ENCODE measurements at regions not wholly inside any gene's neighbourhood (a gene's known extent, or its start where the extent isn't known, plus 50 kb on each side); places are given as distances from the start of the nearest gene placed in this dataset.

DNA sequence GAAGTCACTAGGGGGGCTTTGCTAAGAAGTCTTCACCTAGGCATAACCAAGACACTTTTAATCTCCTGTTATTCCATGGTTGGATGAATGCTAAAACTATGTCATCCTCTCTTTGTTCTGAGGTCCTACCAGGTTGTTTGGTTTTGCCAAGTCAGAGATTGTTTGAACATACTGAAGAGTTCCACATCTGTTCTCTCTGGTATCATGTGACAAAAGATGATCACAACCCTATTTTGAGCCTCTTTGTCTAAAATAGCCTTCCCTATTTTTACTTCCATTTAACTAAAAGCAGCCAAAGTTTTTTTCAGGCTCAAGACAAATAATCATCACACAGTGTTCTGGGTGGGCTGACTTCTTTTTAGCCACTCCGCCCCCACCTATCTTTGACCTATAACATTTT, 218.4 kb upstream of the LMCD1 start:
- TF ChIP-seq, protein P1, sequence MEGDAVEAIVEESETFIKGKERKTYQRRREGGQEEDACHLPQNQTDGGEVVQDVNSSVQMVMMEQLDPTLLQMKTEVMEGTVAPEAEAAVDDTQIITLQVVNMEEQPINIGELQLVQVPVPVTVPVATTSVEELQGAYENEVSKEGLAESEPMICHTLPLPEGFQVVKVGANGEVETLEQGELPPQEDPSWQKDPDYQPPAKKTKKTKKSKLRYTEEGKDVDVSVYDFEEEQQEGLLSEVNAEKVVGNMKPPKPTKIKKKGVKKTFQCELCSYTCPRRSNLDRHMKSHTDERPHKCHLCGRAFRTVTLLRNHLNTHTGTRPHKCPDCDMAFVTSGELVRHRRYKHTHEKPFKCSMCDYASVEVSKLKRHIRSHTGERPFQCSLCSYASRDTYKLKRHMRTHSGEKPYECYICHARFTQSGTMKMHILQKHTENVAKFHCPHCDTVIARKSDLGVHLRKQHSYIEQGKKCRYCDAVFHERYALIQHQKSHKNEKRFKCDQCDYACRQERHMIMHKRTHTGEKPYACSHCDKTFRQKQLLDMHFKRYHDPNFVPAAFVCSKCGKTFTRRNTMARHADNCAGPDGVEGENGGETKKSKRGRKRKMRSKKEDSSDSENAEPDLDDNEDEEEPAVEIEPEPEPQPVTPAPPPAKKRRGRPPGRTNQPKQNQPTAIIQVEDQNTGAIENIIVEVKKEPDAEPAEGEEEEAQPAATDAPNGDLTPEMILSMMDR (IDR thresholded peaks at IDR 0.05): no peak
- H3K4me3 ChIP-seq: no peak overlapping the region
- no peak overlapping the region for H3K27ac ChIP-seq
- DNase-seq (ENCODE audit: low spot score): no peak

DNA sequence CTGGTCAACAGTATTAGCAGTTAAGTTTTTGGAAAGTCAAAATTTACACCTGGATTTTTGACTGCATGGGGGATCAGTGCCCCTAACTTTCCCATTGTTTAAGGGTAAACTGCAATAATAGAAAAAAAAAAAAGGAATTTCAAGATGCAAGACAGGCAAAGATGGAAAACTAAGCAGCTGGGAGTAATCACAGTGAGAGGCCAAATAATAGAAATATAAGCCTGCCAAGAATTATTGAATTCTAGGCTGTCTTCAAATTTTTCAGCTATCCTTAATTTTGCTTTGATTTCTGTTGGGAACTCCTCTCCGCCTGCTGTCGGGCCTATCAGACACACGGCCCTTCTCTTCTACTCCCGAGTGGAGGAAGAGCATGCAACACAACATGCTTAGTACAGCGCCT, 215.5 kb upstream of the LMCD1 start:
- no peak for DNase-seq (ENCODE audit: low spot score)
- no peak overlapping the region for H3K4me3 ChIP-seq
- TF ChIP-seq, protein P1 (IDR thresholded peaks at IDR 0.05): no peak

DNA sequence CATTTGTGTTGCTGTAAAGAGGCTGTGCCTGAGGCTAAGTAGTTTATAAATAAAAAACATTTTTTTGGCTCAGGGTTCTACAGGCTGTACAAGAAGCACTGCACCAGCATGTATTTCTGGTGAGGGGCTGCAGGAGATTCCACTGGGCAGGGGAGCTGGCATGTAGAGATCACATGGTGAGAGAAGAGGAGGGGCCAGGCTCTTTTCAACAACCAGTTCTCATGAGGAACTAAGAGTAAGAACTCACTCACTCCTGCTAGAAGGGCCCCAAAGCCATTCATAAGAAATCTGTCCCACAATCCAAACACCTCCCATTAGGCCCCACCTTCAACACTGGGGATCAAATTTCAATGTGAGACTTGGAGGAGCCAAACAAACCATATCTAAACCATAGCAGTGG, 214.9 kb upstream of the LMCD1 start:
- TF ChIP-seq, protein P1 (IDR thresholded peaks at IDR 0.05): no peak
- Histone ChIP-seq H3K4me3 (no peak overlapping the region), H3K27ac (no peak overlapping the region)
- no peak for DNase-seq (ENCODE audit: low spot score)

More for the DNA sequence above, 215.5 kb upstream of the LMCD1 start:
- no peak overlapping the region for H3K27ac ChIP-seq

DNA sequence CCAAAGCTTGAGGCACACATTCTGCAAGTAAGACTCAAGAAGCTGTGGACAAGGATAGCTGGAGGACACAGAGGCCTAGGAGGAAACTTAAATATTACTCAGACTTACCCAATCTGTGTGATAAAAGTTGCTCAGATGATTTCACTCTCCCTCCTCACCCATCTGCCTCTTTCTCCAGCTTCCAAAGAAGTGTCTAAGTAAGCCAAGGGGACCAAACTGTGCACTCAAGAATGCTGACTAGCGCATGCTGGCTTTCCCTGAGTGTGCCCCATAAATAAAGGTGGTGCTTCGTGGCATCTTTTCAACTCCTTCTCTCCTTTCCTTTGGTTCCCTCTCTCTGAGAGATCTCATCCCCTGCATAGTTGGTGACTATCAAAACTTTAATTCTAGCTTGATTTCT, 211.0 kb upstream of the LMCD1 start:
- Histone ChIP-seq H3K27ac (no peak overlapping the region), H3K4me3 (no peak overlapping the region)
- TF ChIP-seq, protein P1 (IDR thresholded peaks at IDR 0.05): no peak
- no peak for DNase-seq (ENCODE audit: low spot score)

DNA sequence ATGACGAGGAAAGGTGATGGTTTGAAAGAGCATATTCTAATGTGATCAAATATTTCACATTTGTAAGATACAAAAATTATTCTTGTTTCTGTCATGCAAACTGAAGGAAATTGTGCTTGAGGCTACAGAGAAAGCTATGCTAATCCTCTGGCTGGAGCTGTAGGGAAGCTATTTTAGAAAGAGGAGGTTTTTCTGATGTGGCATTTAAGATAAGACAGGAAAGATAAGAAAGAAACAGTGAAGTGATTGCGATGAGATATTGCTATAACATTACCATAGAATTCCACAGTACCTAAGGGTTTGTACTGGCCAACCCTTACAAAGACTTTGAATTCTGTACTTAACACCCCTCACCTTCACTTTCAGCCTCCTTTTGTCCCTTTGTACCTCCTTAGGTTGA, 205.2 kb upstream of the LMCD1 start:
- TF ChIP-seq, protein P1 (IDR thresholded peaks at IDR 0.05): no peak
- DNase-seq (ENCODE audit: low spot score): no peak
- Histone ChIP-seq H3K27ac (no peak overlapping the region), H3K4me3 (no peak overlapping the region)

DNA sequence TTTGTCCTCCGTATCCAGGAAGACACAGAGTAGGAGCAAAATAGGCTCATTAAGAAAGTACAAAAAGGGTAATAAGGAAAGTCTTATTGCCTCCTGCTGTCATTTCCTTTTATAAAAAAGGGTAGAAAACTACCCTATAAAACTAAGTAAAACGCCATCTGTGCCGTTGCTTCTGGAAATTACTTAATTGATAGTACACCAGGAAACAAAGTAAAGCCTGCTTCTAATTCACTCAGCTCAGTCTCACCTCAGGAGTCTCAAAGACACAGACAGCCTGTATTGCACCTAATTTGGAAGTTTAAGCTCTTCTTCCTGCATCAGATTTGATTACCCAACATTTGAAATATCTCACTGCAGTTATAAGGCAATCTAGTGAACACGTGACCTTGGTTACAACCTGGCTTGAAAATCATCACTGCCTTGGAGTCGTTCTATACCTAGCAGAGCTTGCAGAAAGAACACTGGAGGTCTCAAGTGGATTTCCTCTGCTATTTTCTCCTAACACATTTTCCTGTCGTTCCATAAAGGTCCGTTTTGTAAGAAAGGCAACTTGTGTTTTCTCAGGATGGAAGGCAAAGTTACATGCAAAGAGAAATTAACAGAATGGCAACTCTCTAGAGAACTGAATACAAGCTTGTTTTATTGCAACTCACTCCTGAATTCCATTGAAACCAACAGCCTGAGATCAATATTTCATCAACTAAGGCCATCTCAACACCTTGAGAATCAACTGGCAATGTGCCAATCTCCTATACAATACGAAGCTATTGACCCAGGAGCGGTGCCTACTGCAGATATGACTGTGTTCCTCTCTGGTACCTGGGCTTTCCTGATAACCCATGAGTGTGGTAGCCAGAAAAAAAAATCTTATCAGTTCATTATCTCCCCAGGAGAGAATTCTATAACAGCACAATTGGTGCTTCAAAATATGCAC, 203.3 kb upstream of the LMCD1 start:
- DNase-seq (ENCODE audit: low spot score): no peak
- Histone ChIP-seq H3K4me3 (no peak overlapping the region), H3K27ac (no peak overlapping the region)
- TF ChIP-seq, protein P1 (IDR thresholded peaks at IDR 0.05): no peak
